ENCODE measurements at regions not wholly inside any gene's neighbourhood (a gene's known extent, or its start where the extent isn't known, plus 50 kb on each side); places are given as distances from the start of the nearest gene placed in this dataset.

GRCh38 chr20:3304456-3304855 lies 65.5 kb upstream of the SLC4A11 start:
- TF ChIP-seq CTCF (IDR thresholded peaks at IDR 0.05): no peak
- no peak for TF ChIP-seq POLR2A (IDR thresholded peaks at IDR 0.05)
